ENCODE measurements at regions not wholly inside any gene's neighbourhood (a gene's known extent, or its start where the extent isn't known, plus 50 kb on each side); places are given as distances from the start of the nearest gene placed in this dataset.

DNA sequence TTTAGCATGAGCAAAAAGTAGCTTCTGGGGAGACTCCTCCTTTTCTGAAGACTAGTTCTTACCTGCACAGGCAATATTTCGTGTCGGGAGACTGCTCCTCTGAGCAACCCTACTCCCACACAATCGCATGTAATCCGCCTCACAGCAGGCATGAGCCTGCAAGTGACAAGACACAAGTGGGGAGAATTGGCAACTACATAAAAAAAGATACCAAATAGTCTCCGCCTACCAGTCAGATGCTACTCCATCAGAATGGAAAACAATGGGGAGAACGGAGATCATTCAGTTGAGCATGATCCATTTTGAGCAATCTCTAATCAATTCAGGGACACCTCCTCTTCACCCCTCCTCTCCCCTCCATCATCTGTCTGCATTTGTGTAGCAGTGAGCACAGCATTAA is 321.0 kb downstream of the COG6 start:
- no peak for DNase-seq

DNA sequence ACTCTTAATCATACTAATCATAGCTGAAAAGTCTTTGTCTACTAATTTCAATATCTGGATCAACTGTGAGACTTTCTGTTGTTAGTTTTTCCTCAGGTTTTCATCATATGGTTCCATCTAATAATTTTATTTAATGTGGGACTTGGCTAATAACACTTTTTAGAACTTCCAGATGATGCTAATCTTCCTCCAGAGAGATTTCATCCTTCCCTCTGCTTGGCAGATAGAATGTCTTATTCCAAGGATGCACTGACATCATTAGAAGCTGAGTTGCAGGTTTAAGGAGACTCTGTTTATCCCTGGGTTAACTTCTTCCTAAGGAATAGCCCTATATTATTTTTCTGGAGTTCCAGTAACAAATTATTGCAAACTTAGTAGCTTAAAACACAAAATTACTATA is 325.6 kb downstream of the COG6 start:
- DNase-seq = no peak

DNA sequence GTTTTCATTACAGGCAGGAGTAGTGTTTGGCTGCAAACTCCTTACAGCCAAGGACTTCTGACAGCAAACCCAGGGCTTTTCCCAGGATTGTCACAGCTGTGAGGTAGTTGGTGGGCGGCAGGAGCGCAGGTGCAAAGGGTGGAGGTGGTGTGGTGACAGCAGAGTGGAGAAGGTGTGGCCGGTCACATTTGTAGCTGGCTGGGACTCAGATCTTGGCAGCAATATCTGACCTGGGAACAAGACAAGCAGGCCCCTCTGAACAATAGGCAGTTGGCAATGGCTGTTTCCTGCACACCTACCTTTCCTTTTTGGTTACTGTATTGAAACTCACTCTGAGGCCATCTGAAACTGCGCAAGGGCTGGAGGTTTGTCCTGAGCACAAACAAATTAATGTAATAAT is 327.3 kb downstream of the COG6 start:
- no peak for DNase-seq

DNA sequence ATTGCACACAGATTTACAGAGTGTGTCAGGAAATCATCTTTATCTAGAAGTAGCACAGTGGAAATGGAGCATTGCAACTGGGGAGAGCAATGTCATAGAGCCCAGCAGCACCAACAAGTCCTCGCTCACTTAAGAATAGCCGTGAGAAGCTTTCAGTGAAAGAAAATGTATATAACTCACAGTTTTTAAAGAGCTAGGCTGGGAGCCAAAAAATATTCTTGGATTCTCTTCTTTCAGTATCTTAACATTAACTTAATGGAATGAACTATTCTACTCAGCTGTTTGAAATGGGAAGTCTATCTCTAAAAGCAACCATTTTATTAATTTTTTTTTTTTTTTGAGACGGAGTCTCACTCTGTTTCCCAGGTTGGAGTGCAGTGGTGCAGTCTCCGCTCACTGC is 329.6 kb downstream of the COG6 start:
- no peak for DNase-seq

DNA sequence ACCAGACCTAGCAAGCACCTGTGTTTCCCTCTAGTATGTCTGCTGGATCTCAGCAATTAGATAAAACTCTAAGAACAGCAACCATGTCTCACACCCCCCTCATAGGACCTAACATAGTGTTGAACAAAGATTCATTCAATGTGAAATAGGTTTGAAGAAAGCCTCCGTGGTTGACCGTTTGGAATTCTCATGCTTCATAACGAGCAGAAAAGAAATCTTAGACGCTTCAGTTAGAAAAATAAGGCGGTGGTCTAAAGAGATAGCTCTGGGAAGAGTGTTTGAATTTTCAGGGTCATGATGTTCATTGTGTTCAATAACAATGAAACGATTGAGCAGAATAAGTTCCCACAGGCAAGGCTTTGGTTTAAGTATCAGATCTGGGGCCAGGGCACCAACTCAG is 332.9 kb downstream of the COG6 start:
- no peak for DNase-seq

DNA sequence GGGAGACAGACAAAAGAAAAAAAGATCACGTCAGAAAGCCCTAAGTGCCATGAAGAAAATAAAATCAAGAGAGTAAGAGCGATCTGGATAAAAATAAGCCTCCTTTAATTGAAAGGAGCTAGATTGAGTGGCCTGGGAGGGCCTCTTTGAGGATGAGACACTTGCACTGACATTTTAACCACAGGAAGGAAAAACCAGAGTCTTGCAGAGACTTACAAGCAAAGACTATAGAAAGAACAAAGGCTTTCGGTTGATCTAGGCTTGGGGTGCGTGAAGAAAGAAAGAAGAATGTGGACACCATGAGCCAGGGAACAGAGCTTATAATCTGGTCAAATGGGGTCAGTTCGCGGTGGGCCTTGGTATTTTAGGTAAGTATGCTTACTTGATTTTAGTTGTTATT is 342.7 kb downstream of the COG6 start:
- no peak for DNase-seq

DNA sequence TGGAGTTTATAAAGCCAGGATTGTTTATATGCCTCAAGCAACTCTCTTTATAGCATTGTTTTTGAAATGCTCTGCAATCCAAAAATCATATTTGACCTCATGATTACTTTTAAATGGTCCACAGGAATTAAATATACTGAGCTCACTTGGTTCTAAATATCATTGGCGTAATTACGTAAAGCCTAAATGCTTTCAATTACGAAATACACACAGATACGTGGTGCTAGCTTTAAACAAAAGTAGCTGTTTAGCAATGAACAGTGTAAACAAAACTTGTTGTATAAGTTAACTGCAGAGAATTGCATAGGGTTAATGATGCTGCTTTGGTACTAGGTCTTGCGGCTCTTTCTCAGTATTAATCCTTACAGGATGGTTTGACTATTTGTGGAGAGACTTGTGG is 346.6 kb downstream of the COG6 start:
- no peak for DNase-seq

- DNase-seq = no peak
Measured at GRCh38 chr13:40013554-40013953, 358.1 kb downstream of the COG6 start.

DNA sequence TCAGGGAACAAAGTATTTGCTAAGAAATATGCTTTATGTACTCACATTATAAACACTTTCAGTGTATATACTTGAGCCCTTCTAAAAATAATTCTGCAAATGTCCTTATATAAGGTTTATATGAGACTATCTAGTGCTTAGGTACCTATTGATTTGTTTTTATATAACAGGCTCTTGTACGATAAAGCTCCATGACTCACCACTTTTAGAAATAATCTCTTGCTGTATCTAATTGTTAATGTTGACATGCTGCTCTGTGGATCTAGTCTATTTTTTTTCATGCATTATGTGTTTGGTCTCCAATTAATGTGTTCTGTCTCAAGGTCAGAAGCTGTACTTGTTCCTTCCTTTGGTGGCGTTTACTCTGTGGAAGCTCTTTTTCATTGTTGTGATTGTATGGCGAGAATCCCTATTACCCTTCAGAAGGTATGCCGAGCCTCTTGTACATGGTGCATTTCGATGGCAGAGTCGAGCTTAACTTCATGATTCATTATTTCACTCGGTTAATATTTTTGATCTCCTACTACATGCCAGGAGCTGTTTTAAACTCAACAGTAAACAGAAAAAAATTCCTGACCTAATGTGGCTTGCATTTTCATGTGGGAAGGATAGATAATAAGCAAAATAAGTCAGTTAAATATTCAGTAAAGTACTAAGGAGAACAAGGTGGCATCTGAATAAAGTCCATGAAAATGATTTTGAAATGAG is 361.6 kb downstream of the COG6 start:
- DNase-seq = no peak

DNA sequence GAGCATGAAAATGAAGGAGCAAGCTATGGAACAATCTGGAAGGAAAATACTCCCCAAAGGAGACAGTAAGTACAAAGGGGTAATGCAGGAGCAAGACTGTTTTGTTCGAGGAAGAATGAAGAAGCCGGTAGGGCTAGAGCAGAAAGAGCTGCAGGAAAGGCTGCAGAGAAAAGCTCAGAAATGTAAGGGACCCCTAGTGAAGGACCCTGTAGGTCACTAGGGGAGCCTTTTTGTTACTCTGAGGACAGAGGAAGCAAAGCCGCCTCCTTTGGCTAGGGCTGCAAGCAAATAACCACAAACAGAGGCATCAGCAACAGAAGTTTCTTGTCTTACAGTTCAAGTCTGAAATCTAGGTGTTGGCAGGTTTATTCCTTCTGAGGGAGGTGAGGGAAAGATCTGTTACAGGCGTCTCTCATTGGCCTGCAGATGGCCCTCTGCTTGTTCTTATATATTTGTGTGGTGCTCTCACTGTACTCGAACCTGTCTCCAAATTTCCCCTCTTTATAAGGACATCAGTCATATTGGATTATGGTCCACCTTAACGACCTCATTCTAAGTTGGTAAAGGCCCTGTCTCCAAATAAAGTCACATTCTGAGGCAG is 362.3 kb downstream of the COG6 start:
- no peak for DNase-seq

GRCh38 chr13:40023595-40024203 is 368.2 kb downstream of the COG6 start:
- no peak for DNase-seq

GRCh38 chr13:40024204-40024966 is 368.9 kb downstream of the COG6 start:
- DNase-seq = no peak

- DNase-seq = no peak
Measured at GRCh38 chr13:40024967-40025714, 369.7 kb downstream of the COG6 start.

DNA sequence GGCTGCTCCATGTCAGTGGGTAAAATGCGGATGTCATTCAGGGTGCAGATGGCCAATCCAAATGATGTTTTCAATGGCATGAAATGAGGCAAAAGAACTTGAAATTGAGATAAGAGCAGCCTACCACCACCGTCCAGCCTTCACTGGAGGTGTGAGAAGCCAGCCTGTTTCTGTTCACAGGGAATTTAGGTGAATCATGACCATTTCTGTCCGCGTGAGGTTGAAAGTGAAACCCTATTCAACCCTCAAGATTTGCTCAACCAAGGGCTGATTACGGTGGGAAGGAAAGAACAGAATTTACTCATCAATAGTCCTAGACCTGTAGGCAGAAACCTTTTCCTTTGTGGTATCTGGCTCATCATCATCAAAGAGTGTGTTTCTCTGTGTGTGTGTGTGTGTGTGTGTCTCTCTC is 370.7 kb downstream of the COG6 start:
- DNase-seq = no peak

DNA sequence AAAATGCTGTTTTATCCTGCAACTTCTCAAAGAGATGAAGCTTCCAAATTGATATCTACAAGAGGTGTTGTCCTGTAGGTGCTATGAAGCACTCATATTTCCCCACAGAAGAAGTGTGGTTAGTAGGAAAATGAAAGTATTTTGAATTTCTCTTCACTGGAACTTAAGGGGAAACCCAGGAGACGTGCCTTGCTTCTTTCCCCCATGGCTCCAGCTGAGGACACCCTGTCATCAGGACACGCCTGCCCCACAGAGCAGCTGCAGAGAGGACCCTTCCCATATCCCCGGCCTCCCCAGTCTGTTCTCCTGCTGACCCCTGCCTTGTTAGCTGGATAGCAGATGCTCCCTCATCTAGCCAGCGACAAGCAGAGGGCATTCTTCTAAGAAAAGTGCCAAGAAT is 371.3 kb downstream of the COG6 start:
- DNase-seq = no peak

DNA sequence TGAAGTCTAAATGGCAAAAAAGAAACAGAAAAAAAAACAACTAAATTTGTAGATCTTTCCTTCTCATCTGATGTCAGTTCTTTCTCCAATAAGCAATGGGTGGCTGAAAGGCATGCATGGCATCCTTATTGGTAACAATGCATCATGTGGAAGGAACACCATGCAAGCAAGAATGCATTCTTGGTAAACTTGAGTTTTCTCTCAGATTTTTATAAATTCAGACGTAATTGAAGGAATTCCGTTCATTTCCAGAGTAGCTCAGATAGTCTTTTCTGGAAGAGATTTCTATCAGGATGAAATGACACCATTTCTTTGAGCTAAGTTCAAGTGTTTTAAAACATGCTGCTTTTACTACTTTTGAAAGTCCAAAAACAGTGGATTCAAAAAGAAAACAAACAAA is 373.0 kb downstream of the COG6 start:
- DNase-seq = no peak

GRCh38 chr13:40031031-40031430 is 375.6 kb downstream of the COG6 start:
- DNase-seq = no peak

DNA sequence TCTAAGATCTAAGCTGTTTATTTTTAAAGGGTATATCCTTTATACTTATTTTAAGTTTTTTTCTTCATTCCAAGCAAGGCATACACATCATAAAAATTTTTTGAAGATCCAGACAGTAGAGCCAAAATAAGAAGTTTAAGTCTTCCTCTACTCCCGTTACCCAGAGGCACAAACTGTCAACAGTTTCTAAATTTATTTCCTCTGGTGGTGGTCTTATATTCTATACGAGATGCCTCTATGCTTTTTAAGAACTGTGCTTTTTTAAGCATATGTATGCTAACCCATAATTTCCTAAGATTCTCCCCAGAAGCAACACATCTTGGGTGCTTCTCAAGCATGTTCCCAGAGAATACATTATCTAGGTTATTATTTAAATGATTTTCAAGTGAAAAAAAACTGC is 383.6 kb downstream of the COG6 start:
- DNase-seq = no peak

- no peak for DNase-seq
Measured at GRCh38 chr13:40042991-40043390, 387.5 kb downstream of the COG6 start.

DNA sequence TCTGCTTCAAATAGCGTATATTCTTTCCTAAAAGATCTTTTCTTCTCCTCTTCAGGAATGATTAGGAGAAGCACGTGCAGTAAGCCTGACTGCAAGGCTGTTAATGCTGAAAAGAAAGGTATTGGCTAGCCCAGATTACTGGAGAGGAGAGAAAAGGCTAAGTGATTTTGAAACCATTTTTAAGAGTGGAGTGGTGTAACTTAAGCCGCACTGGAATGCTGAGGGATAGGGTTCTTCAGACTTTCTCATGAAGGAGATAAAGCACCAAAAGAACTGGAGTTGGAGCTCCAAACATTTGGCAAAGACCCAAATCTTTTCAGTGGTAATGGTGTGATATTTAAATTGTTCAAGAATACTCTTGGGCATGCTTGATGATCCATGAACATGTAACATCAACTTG is 388.3 kb downstream of the COG6 start:
- no peak for DNase-seq

DNA sequence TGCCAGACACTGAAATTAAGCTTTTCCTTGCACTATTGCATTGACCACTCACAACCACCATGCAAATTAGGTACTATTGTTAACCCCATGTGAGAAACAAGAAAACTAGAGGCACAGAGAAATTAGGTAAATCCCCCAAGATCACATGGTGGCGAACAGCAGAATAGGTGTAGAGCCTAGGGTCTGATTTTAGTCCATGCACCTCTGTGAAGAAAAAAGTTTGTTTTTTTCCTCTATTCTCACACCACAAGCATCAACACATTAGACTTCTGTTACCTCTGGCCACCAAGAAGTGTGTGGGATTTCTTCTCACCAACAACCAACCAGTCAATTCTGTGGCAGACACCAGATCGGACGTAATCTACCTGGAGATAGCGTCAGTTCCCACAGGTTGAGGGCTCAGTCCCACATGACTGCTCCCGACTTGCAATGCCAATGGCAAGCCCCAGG is 391.9 kb downstream of the COG6 start:
- no peak for DNase-seq

DNA sequence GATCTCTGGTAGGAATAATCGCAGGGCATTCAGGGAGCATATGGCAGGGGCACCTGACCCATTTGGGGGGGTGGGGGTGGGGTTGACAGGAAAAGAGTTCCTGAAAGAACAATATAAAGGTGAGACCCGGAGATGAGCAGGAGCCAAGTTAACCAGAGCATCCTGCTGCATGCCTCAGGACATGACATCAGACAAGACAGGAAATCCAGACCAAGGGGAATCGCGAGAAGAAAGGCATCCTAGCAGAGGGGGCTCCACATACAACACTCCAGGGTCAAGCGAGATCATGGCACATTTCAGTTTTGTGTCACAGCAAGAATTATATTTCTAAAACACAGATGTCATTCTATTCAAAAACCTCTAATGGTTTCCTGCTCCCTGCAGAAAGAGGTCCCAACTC is 393.1 kb downstream of the COG6 start:
- no peak for DNase-seq

DNA sequence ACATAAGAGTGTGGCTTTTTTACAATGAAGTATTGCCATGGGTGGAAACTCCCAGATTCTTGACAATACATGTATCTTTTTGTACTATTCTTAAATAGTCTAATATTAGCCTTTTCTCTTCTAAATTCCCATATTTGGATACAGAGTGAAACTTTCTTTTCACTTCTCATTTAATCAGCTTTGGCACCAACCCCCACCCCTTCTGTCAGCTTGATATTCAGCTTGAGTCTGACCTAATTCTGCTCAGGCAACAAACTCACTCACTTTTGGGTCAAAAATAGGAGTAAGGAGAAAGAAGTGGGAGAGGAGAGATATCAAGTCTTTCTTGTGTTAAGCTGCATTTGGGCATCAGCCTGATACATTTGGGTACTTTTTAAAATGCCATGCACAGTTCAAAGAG is 397.5 kb downstream of the COG6 start:
- DNase-seq = no peak
